Progenitor cell of endocrine pancreas (in vitro differentiated cells): ENCODE measurements at regions not wholly inside any gene's neighbourhood (a gene's known extent, or its start where the extent isn't known, plus 50 kb on each side); places are given as distances from the start of the nearest gene placed in this dataset.

Experiments
- DNase-seq: peaks from one replicate; pipeline ENCODE4 v3.0.0; 2021; ENCODE audit warnings: low spot score; ENCODE audit not compliant: unreplicated experiment
- H3K27ac Mint-ChIP-seq: 2 replicates; pipeline ENCODE4 v1.8.0; 2021; ENCODE audit warnings: mild to moderate bottlenecking, moderate library complexity, mixed read lengths
- H3K27me3 Mint-ChIP-seq: 2 replicates; pipeline ENCODE4 v1.8.0; 2021; ENCODE audit warnings: mixed read lengths
- H3K36me3 Mint-ChIP-seq: 2 replicates; pipeline ENCODE4 v1.8.0; 2022; ENCODE audit warnings: mixed read lengths; ENCODE audit not compliant: insufficient read depth
- H3K4me1 Mint-ChIP-seq: 2 replicates; pipeline ENCODE4 v1.8.0; 2021; ENCODE audit warnings: low read depth, mixed read lengths
- H3K4me3 Mint-ChIP-seq: 2 replicates; pipeline ENCODE4 v1.8.0; 2021; ENCODE audit warnings: low read depth, mild to moderate bottlenecking, moderate library complexity, mixed read lengths
- H3K9me3 Mint-ChIP-seq: 2 replicates; pipeline ENCODE4 v1.8.0; 2021; ENCODE audit warnings: low read depth, mixed read lengths
- TF ChIP-seq, protein P1 (sequence below): fragments of 200-600 bp; sonication (generic); IDR thresholded peaks from one replicate; pipeline ENCODE4 v1.5.0; 2021; ENCODE audit warnings: antibody characterized with exemption, mild to moderate bottlenecking; ENCODE audit not compliant: unreplicated experiment

DNA sequence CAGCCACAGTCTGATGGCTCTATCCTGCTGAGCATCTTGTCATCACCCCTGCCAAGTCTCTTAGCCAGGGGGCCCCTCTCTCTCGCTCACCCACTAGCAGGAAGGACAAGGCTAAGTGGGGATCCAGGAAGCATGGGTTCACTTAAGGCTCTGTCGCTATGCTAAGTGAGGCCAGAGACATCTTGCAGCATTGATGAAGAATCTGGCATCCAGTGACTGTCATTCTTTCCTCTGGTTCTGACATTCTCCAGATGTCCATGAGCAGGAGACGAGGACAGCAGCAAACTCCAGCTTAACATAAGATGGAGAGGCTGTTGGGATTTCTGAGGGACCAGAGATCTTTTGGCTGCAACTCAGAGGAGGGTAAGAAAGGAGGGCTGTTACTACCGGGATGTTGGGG, 230.2 kb downstream of the TSHZ3 start:
- DNase-seq = no peak
- TF ChIP-seq, protein P1, sequence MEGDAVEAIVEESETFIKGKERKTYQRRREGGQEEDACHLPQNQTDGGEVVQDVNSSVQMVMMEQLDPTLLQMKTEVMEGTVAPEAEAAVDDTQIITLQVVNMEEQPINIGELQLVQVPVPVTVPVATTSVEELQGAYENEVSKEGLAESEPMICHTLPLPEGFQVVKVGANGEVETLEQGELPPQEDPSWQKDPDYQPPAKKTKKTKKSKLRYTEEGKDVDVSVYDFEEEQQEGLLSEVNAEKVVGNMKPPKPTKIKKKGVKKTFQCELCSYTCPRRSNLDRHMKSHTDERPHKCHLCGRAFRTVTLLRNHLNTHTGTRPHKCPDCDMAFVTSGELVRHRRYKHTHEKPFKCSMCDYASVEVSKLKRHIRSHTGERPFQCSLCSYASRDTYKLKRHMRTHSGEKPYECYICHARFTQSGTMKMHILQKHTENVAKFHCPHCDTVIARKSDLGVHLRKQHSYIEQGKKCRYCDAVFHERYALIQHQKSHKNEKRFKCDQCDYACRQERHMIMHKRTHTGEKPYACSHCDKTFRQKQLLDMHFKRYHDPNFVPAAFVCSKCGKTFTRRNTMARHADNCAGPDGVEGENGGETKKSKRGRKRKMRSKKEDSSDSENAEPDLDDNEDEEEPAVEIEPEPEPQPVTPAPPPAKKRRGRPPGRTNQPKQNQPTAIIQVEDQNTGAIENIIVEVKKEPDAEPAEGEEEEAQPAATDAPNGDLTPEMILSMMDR = no peak
- no peak overlapping the region for H3K27ac Mint-ChIP-seq
- no peaks in the 10 kb centered on the region for H3K36me3 Mint-ChIP-seq
- no peaks in the 10 kb centered on the region for H3K9me3 Mint-ChIP-seq
- H3K4me1 Mint-ChIP-seq = peaks cover 8% of the 10 kb centered on the region
- no peaks in the 10 kb centered on the region for H3K27me3 Mint-ChIP-seq
- no peak overlapping the region for H3K4me3 Mint-ChIP-seq

DNA sequence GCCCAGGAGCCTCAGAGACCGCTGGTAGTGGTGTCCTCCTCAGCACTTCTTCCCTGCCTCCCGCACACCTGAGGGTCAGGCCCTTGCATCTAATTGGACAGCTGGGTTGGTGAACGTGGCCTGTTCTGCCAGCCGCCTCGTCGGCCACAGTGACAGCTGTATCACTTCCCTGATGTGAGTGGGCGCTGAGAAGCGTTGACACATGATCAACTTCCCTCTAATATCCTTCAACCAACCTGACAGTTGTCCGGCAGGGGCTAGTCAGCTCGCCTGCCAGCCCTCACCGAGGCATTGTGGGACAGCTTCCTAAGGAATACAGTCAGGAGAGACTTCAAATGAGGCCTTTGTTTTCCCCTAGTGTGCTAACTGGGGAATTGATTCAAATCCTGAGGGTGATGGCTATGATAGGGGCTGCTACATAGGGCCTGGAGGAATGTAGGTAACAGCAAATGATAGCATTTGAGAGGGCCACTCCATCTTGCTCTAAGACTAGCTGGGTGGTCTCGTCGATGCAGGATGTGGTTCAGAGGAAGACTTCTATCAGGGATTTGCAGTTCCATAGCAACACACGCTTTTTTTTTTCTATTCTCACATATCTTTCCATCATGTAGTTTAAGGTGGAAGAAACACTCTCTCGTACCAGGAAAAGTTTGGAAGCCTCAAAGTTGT, 230.8 kb downstream of the TSHZ3 start:
- TF ChIP-seq, protein P1 = no peak
- peaks cover 8% of the 10 kb centered on the region for H3K4me1 Mint-ChIP-seq
- H3K27me3 Mint-ChIP-seq = no peaks in the 10 kb centered on the region
- no peak overlapping the region for H3K4me3 Mint-ChIP-seq
- no peak for DNase-seq
- H3K36me3 Mint-ChIP-seq = no peaks in the 10 kb centered on the region
- H3K9me3 Mint-ChIP-seq = no peaks in the 10 kb centered on the region
- H3K27ac Mint-ChIP-seq = peak overlapping the region; percentile 33

DNA sequence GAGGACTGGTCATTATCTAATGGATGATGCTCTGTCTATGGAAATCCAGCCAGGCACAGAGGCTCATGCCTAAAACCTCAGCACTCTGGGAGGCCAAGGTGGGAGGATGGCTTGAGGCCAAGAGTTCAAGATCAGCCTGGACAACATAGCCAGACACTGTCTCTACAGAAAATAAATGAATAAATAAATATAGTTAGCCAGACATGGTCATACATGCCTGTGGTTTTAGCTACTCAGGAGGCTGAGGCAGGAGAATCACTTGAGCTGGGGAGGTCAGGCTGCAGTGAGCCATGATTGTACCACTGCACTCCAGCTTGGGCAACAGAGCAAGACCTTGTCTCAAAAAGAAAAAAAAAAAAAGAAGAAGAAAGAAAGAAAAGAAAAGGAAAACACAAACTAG, 234.7 kb downstream of the TSHZ3 start:
- TF ChIP-seq, protein P1 = no peak
- Mint-ChIP-seq H3K4me3 (no peak overlapping the region), H3K4me1 (peaks cover 20% of the 10 kb centered on the region), H3K27ac (no peak overlapping the region), H3K9me3 (no peaks in the 10 kb centered on the region), H3K36me3 (no peaks in the 10 kb centered on the region), H3K27me3 (peaks cover 7% of the 10 kb centered on the region)
- no peak for DNase-seq

DNA sequence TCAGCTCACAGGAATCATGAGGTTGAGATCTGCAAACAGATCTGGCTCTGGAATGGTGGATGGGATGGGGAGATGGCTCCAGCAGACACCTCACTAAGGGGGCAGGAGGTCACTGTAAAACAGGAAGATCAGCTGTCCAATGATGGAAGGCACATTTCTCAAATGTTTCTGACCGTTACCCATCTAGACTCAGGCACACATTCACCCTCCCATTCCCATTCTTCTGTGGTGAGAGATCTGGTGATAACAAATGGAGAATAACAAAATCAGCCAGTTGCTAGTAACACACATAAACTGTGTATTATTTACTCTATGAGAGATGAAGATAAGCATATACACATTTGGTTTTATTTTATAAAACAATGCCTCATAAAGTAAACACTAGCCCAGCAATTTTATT, 235.9 kb downstream of the TSHZ3 start:
- no peak overlapping the region for H3K27ac Mint-ChIP-seq
- no peaks in the 10 kb centered on the region for H3K9me3 Mint-ChIP-seq
- H3K4me1 Mint-ChIP-seq = peaks cover 15% of the 10 kb centered on the region
- no peak overlapping the region for H3K4me3 Mint-ChIP-seq
- no peak for DNase-seq
- TF ChIP-seq, protein P1 = no peak
- H3K27me3 Mint-ChIP-seq = peaks cover 11% of the 10 kb centered on the region
- H3K36me3 Mint-ChIP-seq = no peaks in the 10 kb centered on the region

DNA sequence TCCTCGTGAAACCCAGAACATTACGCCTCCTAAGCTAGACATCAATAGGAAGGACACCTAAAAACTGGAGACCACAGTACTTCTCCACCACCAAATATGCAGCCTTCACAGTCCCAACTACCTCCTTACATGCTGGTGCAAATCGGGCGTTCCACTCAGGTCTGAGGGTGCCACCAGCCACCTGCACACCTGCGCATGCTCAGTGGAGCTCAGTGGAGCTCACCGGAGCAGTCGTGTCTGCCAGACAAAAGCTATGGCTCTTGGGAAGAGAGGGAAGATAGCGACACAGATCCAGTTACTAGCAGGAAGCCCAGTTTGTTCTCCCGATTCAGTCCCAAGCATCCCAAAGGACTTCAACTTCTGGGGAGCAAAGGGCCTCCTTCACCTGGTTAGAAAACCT, 237.1 kb downstream of the TSHZ3 start:
- Mint-ChIP-seq H3K27ac (no peak overlapping the region), H3K4me3 (no peak overlapping the region), H3K27me3 (peaks cover 11% of the 10 kb centered on the region), H3K9me3 (no peaks in the 10 kb centered on the region), H3K36me3 (no peaks in the 10 kb centered on the region), H3K4me1 (peaks cover 12% of the 10 kb centered on the region)
- TF ChIP-seq, protein P1 = no peak
- DNase-seq = no peak
